GM18861 (cell line): ENCODE measurements at regions not wholly inside any gene's neighbourhood (a gene's known extent, or its start where the extent isn't known, plus 50 kb on each side); places are given as distances from the start of the nearest gene placed in this dataset.

Experiments used
- ATAC-seq: cut with Tn5 transposase; IDR thresholded peaks from one replicate; pipeline ENCODE4 v1.9.1; 2021; ENCODE audit not compliant: unreplicated experiment

DNA sequence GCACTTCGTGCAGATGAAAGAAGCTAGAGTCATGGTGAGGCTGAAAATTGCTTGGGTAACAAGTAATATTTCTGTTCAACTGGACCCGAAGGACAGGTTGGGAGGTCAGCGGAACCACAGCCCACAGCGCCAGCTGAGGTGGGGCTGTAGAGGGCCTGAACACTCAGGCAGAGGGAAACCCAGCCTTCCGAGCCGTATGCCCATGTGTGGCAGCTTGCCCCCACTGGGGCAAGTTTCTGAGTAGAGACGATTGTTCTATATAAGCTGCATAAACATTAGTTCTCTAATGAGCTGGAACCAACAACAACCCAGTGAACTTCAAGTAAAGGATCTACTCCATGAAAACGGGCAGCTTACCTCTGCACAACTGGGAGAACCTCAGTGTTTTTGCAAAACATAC, 58.4 kb upstream of the TNS3 start:
- no peak for ATAC-seq

DNA sequence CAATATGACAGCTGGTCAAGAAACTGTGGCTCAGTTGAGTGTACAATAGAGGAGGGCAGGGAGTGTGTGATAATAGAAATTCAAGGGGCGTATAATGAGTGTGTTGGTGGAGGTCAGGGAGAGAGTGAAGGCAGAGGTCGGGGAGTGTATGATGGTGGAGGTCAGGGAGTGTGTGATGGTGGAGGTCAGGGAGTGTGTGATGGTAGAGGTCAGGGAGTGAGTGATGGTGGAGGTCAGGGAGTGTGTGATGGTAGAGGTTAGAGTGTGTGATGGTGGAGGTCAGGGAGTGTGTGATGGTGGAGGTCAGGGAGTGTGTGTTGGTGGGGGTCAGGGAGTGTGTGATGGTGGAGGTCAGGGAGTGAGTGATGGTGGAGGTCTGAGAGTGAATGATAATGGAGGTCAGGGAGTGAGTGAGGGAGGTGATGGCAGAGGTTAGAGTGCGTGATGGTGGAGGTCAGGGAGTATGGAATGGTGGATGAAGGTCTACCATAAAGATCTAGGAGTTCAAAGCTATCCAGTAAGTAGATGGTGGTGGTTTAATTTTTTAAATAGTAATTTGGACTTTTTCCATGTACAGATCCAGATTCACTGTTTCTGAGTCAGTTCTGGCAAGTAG, 57.7 kb upstream of the TNS3 start:
- no peak for ATAC-seq

DNA sequence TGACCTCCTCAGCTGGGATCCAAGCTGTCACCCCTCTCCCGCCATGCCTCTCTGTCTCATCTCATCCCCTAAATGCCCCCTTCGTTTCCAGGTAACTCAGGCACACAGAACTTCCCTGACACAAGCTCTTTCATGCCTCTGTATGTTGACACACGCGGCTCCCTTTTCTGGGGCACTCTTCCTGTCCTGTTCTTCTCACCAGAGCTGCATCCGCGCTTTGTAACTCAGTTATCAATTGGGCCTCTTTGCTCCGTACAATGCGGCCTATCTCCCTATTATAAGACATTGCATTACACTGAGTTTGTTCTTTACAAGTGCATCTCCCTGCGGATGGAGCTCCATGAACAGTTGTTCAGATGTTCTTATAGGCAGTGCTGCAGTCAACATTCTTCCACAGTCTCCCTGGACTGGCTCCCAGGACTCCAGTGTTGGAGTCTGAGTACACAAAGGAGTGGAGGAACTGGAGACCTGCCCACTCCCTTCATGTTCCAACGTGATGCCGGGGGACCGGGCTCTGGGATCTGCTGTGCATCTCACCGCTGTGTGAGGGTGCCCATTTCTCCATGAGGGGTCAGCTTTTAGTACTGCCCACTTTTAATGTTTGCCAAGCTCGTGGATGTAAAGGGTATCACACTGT, 56.9 kb upstream of the TNS3 start:
- no peak for ATAC-seq

DNA sequence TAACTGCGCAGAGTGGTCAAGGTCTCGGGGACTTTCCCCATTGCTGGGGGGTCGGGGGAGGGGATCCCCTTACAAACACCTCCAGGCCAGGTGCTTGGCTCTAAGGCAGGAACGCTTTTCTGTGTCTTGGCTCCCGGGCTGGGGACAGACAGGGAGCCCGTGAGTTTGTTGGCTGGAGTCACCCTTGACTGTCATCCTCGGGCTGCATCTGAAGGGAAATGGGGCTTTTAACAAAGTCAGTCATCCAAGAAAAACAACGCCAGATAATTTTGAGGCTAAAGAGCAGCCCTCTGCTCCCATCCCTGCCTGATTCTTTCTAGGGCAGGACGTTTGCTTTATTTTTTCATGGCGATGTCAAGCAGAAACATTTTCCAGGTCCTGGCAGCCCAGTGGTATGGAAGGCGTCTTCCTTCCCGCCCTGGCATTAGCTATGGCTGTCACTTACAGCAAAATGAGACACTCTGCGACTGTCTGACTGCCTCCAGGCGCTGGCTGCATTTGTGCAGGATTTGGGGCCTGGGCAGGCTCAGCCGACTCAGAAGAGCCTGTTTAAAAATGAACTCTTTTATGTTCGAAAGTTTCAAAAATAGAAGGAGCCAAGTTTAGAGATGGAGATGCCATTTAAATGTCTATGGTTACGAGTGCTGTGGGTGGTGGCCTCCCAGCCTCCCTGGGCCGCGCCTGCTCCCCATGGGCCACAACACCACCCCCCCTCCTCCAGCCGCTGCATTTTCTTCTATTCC, 54.7 kb upstream of the TNS3 start:
- ATAC-seq, result no peak

DNA sequence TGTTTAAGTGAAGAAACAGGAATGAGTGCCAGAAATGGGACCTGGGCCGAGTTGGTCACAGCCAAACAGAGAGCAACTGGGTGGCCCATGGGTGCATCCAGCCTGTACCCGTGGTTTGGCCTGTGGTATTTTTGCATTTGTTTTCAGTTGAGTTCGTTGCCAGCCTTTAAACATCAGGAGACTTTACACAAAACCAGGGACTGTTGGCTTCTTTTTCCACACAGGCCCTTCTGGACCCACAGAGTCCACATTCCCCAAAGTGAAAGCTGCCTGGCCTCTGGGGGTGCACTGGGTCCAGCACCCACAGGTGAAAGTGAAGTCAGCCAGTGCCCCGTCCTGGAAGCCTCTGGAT, 54.1 kb upstream of the TNS3 start:
- ATAC-seq, result no peak

DNA sequence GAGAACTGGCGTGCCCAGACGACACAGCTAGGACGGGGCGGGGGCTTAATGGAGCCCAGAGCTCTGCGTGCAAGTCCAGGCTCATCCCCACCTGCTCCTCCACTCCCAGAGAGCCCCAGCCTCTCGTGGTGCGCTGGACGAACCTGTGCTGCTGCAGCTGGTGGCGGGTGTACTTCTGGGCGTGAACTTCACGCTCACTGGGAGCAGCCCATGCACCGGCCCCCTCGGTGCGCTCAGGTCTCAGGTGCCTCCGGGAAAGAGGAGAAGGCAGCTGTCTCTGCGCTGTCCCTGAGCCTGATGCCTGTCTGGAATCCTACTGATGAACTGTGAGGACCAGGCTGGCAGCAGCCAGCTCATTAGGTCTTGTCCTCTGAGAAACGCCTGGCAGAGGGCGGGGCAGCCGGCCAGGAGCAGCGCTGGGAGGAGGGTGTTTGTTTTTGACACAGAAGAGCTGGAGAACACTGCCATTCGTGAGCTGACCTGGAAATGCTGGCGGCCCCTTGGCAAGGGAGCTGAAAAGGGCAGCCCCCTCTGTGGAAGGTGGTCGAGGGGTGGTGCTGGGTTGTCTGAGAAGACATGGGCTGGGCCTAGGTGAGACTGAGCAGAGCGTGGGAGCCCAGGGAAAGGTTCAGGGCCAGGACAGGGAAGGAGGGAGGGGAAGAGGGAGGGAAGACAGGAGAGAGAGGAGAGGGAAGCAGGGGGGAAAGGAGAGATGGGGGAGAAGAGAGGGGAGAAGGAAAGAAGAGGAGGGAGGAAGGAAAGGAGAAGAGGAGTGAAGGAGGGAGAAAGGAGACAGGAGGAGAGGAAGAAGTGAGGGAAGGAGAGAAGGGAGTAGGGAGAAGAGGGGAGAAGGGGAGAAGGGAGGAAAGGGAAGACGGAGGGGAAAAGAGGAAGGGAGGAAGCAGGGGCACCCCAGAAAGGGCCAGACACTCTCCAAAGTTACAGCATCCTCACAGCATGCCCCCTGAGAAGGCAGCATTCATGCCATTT, 53.5 kb upstream of the TNS3 start:
- ATAC-seq, result no peak

DNA sequence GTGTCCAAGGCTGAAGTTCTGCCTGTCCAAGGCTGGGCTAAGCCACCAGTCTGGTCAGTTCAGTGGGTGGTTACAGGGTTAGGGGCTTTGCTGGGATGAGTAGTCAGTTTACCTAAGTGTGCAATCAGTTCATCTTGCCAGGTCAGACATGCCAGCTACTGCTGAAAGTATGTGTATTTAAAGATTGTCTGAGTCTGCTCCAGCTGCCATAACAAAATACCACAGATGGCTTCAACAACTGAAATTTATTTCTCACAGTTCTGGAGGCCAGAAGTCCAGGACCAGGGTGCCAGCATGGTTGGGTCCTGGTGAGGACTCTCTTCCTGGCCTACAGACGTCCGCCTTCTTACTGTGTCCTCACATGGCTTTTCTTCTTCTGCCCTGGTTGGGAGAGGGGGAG, 52.4 kb upstream of the TNS3 start:
- ATAC-seq, result no peak

DNA sequence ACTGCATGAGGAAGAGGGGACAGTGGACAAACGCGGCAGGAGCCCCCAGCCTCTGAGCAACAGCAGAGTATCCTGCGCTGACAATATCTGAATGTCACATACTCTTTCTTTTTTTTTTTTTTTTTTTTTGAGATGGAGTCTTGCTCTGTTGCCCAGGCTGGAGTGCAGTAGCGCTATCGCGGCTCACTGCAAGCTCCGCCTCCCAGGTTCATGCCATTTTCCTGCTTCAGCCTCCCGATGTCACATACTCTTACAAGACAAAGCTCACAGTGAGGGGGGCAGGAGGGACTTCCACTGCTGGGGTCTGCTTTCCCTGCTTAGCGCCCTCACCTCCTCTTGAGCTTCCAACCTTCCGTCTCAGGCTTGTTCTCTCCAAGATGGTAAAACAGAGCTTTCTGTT, 51.2 kb upstream of the TNS3 start:
- ATAC-seq, result no peak
